GM19328 (cell line): ENCODE measurements at regions not wholly inside any gene's neighbourhood (a gene's known extent, or its start where the extent isn't known, plus 50 kb on each side); places are given as distances from the start of the nearest gene placed in this dataset.
"Not testable (repeated sequence)": the region's sequence is repeated elsewhere in the genome, so short reads cannot be mapped to it uniquely, and the experiment has no call there.

Experiments
- ATAC-seq: cut with Tn5 transposase; IDR thresholded peaks from one replicate; pipeline ENCODE4 v1.9.1; 2021; ENCODE audit warnings: mild to moderate bottlenecking, moderate library complexity; ENCODE audit not compliant: unreplicated experiment

DNA sequence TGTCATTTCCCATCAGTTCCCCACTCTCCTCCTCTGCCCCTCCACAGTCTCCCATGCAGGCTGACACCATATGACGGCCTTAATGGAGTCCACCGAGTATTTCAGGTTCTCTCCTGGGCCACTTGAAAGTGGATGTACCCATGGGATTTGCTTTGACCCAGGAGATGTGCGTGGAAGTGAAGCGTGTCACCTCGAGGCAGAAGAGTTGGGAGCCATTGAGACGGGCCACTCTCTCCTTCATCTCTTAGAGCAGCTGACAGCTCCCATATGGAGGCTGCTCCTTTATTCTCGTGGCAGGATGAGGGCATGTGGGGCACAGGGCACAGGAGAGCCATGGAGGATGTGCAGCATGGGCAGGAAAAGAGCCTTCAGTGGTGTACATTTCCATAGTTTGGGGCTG lies 144.7 kb upstream of the CRYM start:
- ATAC-seq, result not testable (repeated sequence)

DNA sequence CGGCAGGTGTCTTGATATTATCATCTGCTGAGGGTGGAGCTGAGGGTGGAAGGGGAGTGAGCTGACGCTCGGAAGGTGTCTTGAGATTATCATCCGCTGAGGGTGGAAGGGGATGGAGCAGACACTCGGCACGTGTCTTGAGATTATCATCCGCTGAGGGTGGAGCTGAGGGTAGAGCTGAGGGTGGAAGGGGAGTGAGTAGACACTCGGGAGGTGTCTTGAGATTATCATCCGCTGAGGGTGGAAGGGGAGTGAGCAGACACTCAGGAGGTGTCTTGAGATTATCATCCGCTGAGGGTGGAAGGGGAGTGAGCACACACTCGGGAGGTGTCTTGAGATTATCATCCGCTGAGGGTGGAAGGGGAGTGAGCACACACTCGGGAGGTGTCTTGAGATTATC lies 126.6 kb upstream of the CRYM start:
- ATAC-seq, result not testable (repeated sequence)

DNA sequence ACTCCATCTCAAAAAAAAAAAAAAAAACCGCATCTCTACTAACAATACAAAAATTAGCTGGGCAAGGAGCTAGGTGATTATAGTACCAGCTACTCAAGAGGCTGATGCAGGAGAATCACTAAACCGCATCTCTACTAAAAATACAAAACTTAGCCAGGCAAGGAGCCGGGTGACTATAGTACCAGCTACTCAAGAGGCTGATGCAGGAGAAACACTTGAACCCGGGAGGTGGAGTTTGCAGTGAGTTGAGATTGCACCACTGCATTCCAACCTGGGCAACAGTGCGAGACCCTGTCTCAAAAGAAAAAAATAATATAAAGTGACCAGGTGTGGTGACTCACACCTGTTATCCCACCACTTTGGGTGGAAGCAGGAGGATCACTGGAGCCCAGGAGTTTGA lies 119.8 kb upstream of the CRYM start:
- ATAC-seq, result not testable (repeated sequence)

DNA sequence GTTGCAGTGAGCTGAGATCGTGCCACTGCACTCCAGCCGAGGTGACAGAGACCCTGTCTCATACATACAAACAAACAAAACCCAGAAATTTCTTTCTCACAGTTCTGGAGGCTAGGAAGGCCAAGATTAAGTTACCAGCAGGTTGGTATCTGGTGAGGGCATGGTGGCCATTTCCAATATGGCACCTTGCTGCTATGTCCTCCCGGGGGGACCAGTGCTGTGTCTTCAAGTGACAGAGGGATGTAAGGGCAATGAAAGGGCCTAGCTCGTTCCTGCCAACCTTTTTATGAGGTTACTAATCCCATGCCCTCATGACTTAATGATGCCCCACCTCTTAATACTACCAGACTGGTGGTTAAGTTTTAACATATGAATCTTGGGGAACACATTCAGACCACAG lies 118.5 kb upstream of the CRYM start:
- not testable (repeated sequence) for ATAC-seq

DNA sequence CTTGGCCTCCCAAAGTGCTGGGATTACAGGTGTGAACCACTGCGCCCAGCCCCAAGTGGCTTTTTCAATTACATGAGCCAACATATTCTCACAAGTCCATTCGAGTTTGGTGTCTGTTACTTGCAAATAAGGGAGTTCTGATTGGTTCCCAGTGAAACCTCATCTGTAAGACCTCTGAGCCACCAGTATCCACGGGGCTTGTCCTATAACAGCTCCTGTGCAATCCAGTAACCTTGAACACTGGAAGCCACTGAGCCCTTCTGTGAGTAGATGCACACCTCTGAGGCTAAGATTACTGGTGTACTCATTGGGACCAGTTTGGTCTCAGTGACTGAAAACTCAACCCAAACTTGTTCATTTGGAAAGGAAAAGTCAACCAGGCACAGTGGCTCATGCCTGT lies 112.5 kb upstream of the CRYM start:
- ATAC-seq, result not testable (repeated sequence)

DNA sequence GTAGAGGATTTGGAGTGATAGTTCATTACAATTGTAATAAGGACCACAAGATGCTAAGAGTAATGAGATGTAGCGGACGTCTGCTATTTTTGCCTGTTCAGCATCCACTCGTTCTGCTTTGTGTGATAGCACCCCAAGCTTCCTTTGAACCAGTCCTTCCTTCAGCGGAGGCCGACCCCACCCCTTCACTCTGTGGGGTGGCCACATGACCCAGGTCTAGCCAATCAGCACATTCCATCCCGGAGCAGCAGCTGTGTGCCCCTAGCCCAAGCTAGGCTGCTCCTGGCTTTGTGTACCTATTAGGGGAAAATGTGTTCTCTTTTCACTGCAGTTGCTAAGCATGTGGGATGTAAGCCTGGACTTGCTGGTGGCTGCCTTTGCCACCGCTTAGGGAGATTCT lies 111.8 kb upstream of the CRYM start:
- not testable (repeated sequence) for ATAC-seq

DNA sequence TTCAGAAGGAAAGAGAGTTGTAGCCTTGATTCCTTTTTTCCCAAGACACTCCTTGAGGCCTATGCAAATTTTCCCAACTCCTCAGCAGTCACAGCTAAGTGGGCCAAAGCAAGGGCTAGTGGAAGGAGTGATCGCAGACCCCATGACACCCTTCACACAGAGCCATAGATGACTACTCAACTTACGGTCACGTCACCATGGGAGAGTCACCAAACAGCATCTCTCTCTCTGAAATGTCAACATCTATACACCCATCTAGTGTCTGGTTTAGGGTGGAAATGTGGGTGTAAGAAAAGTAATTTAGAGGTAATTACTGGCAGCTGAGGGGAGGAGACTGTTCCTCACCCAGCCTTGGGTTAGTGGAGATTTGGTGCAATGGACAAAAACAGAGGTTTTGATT lies 109.7 kb upstream of the CRYM start:
- ATAC-seq, result not testable (repeated sequence)

DNA sequence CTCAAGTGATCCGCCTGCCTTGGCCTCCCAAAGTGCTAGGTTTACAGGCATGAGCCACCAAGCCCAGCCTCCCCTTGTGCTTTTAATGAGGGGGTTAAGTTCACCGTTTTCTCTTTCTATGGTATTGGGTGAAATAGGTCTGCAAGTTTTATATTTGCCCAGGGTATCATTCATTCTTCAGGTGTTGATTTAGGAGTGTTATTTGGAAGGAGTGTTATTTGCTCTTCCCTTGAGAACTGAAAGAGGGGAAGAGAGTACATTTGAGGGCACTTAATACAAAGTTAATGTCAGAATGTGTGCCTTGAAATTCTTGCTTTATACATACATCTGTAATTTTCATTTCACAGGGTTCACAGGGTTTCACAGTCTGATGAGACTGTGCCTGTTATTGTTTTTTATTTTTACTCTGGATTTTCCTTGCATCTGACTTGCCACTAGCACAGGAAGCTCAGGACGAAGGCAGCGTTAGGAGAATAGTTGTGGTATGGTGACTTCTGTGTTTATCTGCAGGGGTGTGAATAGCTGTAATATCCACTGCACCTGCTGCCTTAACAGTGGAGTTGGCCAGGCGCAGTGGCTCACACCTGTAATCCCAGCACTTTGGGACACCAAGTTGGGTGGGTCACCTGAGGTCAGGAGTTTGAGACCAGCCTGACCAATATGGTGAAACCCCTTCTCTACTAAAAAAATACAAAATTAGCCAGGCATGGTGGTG lies 108.3 kb upstream of the CRYM start:
- ATAC-seq, result not testable (repeated sequence)

DNA sequence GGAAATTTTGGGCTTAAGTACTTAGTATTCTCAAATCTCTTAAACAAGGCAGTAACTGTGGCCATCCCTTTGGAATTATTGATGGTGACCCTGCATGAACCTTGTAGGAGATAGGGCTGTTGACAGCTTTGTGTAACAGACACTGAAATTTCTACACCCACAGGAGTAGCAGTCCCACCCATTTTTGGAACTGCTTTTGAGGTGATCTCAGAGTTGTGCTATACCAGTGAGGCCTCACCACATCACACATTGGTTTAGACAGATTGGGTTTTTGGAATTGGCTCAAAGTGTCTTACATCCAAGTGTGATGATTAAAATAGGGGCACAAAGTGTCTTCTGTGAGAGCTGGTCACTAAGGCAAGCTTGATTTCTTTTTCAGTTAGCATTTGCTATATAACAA lies 105.6 kb upstream of the CRYM start:
- not testable (repeated sequence) for ATAC-seq

DNA sequence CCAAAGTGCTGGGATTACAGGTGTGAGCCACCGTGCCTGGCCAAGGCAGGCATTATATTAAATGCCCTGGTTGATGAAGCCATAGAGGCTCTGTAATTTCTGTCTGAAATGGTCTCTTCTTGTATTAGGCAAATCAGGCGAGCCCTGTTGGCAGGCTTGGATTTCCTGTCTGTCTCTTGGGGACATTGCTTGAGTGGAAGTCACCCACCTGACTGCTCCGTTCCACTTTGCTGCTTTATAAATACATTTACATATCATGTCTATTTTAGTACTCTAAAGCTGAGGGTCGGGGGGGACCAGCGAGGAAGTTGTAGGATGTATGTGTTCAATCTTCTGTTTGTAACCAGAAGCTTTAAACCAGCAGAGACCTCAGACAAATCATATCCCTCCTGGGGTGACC lies 101.6 kb upstream of the CRYM start:
- ATAC-seq, result peak; percentile 51

DNA sequence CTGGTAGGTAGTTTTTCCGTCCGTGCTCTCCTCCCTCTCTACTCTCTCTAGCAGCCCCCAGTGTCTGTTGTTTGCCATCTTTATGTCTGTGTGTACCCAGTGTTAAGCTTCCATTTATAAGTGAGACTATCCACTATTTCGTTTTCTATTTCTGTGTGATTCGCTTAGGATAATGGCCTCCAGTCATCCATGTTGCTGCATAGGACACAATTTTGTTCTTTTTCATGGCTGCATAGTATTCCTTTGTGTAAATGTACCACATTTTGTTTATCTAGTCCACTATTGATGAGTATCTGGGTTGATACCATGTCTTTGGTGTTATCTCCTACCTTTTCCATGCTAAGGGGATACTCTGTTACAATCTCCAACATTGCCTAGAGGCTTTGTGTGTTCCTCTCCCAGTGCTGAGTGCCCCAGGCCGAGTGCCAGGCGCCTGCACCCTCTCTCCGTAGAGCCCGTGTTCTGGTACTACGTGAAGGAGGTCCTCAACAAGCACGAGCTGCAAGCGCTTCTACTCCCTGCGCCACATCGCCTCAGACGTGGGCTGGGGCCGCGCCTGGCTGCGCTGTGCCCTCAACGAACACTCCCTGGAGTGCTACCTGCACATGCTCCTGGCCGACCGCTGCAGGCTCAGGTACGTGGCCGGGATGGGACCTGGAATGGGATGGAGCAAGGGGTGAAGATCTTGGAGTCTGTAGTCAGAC lies 98.3 kb upstream of the CRYM start:
- not testable (repeated sequence) for ATAC-seq

DNA sequence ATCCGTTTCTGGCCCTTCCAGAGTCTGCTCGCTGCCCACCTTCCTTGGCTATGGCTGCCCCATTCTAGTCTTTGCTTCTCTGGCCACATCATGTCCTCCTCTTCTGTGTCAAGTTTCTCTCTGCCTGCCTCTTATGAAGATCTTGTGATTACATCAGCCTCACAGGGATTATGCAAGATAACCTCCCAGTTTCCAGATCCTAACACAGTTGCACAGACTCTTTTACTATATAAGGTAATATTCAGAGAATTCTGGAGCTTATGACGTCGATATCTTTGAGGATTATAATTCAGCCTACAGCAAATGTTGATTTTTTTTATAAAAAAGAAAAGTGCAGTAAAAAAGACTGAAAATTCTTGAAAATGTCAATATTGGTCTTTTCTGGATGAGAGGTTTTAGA lies 97.2 kb upstream of the CRYM start:
- not testable (repeated sequence) for ATAC-seq

DNA sequence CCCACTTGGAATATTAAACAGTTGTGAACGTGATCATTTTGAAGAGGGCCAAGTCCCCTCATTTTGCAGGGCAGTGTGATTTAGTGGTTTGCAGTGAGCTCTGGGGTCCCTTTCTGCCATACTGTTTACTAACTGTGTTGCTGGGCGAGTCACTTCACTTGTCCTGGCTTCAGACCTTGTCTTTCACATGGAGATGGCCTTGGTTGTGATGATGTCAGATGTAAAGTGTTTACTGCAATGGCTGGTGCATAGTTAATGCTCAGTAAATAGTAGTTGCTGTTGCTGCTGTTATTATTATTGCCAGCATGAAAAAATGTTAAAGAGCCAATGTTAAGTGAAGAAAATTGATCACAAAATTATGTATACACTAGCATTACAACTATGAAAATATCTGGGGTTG lies 95.4 kb upstream of the CRYM start:
- ATAC-seq, result not testable (repeated sequence)

DNA sequence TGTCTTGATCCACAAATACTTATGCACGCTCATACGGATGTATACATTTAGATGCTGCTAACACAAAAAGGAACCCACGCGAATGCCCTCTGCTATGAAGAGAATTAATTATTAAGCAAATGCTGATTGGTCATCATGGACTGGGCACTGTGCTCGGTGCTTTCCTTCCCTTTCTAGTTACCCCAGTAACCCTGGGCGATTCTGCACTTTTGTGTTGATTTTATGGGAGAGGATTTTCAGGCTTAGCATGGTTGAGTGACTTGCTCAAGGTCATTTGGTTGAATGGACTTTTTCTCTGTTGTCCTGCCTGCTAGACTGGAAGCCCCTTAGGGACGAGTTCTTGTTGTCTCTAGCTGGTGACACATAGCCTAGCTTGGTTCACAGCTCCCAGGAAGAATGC lies 94.8 kb upstream of the CRYM start:
- ATAC-seq, result not testable (repeated sequence)

DNA sequence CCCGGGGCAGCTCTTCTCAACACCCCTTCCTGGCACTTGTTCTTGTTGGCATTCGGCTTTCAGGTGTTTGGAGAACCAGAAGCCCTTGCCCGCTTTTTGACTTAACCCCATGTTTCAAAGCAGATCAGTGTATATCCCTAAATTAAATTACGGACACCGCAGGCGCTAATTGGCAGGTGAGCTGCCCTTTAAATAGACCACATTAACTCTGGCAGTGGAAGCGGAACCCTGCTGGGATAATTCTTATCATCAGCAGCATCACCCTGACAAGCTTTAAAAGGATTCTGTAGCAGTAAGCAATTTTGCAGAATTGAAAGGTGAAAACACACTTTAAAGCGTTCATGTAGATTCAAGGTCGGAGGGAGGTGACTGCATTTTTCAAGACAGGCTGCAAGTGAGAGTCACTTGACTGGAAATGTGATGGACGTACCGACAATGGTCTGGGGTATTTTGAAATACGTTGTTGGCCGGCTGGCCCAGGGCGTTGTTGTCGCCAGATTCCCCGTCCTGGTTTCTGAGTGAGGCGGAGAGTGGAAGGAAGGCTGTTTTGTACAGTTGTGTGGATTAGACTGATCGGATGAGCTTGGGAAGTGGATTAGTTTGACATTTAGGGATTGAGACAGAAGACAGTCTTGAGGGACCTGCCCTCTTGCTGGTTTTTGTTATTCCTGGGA lies 94.2 kb upstream of the CRYM start:
- ATAC-seq, result not testable (repeated sequence)

DNA sequence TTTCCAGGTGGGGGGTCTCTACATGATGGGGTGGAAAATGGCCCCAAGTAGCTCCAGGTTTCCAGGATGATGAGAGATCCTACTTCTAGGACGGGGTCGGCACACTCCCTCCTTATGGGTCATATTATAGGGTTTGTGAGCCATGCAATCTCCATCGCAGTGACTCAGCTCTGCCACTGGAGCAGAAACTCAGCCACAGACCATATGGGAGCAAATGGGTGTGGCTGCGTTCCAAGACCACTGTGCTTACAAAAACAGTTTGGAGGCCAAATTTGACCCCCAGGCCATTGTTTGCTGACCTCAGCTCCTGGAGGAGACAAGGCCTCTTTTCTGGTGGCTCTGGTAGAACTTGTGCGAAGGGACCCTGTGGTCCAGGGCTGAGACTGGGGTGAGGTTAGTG lies 92.7 kb upstream of the CRYM start:
- ATAC-seq, result not testable (repeated sequence)

DNA sequence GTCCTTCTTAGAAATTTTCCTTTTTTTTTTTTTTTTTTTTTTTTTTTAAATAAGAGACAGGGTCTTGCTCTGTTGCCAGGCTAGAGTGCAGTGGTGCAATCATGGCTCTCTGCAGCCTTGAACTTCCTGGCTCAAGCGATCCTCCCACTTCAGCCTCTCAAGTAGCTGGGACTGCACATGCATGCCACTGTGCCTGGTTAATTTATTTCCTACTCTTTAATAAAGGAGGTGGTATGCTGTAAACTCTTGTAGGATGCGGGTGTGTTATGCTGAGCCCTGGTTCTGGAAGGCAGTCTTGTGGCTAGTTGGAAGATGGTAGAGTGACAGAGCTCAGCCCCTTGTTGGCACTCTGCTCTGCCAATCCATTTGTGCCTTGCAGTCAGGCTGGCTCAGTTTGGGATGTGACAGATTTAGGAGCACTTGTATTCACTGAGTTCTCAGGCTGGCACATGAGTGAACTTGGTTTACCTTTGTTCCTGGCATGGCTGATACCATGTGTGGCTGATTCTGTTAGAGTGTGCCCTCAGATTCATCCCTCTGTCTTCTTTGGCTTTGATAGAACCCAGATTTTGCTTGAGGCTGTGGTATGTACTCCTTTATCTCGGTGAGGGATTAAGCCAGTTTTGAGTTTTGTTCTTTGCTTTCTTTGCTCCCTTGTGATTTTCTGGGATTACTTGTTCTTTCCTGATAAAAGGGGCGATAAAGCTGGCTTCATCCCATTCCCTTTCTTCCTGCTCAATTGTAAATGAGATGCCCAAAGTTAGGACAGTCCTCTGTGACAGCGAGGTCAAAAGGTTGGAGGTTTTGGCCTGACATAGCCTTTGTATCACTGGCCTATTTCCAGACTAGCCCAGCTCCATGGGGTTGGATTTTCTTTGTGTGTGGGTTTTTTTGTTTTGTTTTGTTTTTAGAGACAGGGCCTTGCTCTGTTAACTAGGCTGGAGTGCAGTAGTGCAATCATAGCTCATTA lies 91.2 kb upstream of the CRYM start:
- ATAC-seq, result not testable (repeated sequence)

DNA sequence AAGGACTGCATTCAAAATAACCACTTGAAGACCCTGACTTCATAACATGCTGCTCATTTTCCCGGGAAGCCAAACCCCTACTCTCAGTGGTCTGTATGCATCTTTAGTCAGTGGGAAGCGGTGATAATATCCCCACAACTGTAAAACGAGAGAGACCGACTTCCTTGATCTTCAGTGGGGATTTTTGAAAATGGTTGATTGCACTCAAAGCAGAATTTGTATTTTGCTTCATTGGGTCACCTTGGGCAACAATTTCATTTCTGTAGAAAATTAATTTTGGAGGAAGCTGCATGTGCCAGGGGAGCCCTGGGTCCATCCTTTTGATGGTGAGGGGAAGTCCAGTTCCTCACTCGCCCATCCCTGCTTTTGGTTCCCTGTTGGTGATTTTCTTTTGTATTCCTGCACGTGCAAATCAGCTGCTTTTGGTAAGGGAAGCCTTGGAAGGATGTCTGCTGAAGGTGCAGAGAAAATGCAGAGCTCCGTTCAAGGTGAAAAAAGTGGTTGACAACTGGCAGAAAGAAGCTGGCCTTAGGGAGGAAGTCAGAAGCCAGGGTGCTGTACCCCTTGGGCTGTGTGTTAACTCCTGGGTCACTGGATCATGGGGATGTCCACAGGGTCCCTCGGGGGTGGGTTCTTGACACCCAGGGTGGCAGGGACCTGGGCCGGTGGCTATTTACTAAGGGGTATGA lies 89.8 kb upstream of the CRYM start:
- ATAC-seq, result not testable (repeated sequence)

DNA sequence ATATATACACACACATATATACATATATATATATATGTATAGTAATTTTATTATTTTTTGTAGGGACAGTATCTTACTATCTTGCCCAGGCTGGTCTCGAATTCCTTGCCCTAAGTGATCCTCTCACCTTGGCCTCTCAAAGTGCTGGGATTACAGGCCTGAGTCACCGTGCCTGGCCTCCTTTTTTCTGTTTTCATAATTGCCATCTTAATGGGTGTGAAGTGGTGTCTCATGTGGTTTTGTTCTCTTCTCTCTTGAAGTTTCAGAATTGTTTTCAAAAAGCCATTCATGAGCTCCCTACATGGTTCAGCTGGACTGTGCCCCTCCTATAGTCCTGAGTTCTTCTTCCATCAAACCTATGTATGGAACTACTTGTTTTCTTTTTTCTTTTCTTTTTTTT lies 88.9 kb upstream of the CRYM start:
- ATAC-seq, result not testable (repeated sequence)

DNA sequence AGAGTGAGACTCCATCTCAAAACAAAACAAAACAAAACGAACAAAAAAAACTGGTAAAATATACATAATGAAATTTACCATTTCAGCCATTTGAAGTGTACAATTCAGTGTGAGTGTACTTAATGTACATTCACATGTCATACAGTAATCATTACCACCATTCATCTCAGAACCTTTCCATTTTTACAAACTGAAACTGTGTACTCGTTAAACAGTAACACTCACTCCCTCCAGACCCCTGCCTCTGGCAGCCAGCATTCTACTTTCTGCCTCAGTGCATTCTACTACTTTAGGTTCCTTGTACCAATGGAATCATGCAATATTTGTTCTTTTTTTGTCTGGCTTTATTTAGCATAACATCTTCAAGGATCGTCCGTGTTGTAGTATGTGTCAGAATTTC lies 87.5 kb upstream of the CRYM start:
- not testable (repeated sequence) for ATAC-seq
